ENCODE measurements at regions not wholly inside any gene's neighbourhood (a gene's known extent, or its start where the extent isn't known, plus 50 kb on each side); places are given as distances from the start of the nearest gene placed in this dataset.
"Not testable (repeated sequence)": the region's sequence is repeated elsewhere in the genome, so short reads cannot be mapped to it uniquely, and the experiment has no call there.

- FAIRE-seq, result peak; percentile 26
- no peak for DNase-seq (ENCODE audit: insufficient read length, low spot score)
Measured at GRCh38 chr5:17951392-17952169, 317.3 kb downstream of the TAF11L14 start.

GRCh38 chr5:17952231-17952630, 318.0 kb downstream of the TAF11L14 start:
- DNase-seq (ENCODE audit: insufficient read length, low spot score), result no peak
- FAIRE-seq, result no peak

DNA sequence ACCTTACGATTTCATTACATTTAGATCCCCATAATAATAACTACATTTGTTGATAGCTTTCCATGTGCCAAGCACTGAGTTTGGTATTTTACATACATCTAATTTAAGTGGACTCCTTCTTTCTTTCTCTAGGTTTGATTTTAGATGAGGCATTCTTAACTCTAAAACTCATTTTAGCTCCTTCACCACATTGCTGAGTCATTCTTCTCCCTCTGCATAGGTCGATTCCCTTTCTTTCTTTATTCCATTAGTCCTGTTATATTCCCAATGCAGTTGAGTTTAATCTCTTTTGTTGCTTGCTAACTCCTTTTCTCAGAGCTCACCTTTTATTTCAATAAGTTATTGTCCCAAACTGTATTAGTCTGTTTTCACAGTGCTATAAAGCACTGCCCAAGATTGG, 329.8 kb downstream of the TAF11L14 start:
- FAIRE-seq (no peak), DNase-seq (ENCODE audit: insufficient read length, low spot score) (no peak)

DNA sequence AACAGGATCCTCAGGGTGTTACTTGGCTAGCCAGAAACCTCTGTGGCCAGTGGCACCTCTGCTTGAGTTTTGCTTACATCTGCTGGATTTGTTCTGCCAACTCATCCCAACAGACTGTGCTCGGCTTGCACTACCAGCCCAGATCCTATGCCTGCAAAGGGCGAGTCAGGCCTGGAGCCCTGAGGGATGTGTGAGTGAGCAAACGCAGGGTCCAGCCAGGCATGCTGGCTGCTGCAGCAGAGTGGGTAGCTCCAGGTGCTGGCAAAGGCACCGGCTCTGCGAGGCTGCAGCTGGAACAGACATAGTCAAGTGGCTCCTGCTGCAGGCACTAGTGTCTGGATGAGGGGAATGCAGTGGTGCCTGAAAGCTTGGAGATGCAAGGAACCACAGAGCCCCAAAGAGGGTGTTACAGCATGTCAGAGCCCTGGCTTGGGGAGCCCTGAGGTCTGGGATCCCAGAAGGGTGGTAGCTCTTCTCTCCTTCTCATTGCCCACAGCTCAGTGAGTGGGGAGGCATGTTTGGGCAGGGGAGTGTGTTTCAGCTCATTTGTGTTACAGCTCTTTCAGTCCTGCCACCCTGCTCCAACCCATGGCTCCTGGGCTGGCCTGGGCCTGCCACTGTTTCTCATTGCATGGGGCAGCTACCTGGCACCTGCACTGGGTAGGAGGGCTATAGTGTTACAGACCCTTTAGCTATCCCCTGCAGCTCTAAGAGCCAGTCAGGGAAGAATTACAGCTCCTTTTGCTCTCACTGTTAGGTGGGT, 332.6 kb downstream of the TAF11L14 start:
- FAIRE-seq (no peak), DNase-seq (ENCODE audit: insufficient read length, low spot score) (no peak)

DNA sequence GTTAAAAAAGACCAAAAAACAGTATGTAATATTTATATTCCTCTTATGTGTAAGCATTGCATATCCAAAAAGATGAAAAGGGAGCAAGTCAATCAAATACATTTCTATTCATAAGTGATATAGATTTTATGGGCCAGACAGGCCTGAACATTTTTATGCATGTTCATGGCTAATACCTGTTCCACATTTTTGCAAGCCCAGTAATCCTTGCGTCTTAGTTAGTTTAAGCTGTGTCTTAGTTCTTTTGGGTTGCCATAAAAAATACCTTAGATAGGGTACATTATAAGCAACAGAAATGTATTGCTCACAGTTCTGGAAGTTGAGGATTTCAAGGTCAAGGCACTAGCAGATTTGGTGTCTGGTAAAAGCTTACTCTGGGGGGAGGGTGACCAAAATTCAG, 342.1 kb downstream of the TAF11L14 start:
- DNase-seq (ENCODE audit: insufficient read length, low spot score) (no peak), FAIRE-seq (no peak)

GRCh38 chr5:17978954-17979353, 344.7 kb downstream of the TAF11L14 start:
- DNase-seq (ENCODE audit: insufficient read length, low spot score) (no peak), FAIRE-seq (no peak)

GRCh38 chr5:17982626-17983025, 348.4 kb downstream of the TAF11L14 start:
- DNase-seq (ENCODE audit: insufficient read length, low spot score); FAIRE-seq: not testable (repeated sequence)

GRCh38 chr5:17989036-17989435, 354.8 kb downstream of the TAF11L14 start:
- FAIRE-seq, result no peak
- DNase-seq (ENCODE audit: insufficient read length, low spot score), result no peak

DNA sequence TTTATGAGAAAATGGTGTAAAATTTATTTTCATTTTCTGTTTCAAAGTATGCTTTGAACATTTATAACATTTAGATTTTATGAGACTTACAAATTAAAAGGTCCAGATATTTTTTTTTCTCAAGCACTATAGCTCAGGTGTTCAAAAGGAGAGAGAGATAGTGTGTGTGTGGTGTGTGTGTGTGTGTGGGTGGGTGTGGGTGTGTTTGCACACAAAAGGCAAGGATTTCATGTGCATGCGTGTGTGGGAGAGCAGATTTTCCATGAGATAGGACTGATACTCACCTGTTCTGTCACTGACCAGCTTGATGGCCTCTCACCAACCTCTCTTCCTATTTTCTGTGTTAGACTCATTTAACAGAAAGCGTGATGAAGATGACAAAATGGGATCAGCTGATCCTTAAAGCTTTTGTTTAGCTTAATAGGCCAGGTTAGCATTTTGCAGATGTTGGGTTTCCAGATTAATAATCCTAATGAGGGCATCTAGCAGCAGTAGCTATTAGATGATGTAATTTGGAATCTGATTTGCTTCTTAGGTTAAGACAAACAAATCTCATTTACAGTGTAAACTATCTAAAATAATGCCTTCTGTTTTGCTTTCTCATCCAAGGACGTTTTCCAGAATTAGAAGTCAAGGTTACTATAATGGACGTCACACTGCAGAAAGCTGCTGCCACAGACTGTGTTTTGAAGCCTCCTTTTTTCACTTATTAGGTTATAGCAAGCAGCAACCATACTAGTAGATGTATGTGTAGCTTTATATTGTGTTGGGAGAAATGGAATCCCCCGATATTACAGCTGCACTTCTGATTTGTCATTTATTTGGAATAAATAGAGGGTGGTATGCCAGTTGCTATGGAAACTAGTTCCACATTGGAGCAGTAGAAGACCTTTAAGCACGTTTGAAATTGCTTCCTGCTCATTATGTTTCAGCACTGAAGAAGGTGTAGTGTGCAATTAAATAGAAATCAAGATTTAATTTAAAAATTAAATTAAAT, 355.6 kb downstream of the TAF11L14 start:
- peak; percentile 20 for FAIRE-seq

DNA sequence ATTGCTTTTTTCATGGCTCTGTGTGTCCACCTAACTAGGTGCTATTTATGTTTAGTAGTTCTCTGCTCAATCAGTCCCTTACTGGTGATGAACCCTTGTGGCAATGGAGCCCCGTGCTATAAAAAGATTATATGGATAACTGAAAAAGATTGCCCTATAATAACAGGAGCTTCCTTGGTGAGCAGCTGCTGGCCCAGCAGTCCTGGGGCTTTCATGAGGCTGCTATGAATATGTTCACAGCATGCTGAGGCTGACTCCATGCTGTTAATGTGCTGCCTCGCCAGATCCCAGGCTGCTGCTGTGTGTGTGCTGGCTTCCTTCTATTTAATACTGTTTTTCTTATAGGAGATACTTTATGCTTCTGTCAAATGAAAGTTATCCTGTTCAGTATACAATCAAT, 357.5 kb downstream of the TAF11L14 start:
- no peak for DNase-seq (ENCODE audit: insufficient read length, low spot score)
- FAIRE-seq, result no peak

More for the DNA sequence above, 355.6 kb downstream of the TAF11L14 start:
- DNase-seq (ENCODE audit: insufficient read length, low spot score), result no peak

DNA sequence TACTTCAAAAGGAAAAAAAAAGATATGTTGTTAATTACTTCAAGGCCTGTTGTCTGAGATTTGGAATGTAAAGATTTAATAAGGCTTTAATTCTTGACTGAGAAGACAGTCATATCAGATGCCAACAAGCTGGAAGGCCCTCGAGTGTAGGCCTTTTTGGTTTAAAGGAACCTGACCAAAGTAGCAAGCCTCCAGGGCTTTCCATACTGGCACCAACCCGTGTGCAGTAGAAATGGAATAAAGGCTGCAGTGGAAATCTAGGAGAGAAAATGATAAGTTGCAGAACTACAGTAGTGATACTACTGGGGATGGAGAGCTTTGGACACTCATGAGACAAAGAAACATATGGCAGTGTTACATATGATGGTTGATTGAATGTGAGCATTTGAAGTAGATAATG, 358.0 kb downstream of the TAF11L14 start:
- FAIRE-seq, result peak; percentile 4
- no peak for DNase-seq (ENCODE audit: insufficient read length, low spot score)

- DNase-seq (ENCODE audit: insufficient read length, low spot score) (no peak), FAIRE-seq (no peak)
Measured at GRCh38 chr5:17995997-17996396, 361.7 kb downstream of the TAF11L14 start.

- no peak for DNase-seq (ENCODE audit: insufficient read length, low spot score)
- no peak for FAIRE-seq
Measured at GRCh38 chr5:17999858-18000257, 365.6 kb downstream of the TAF11L14 start.

DNA sequence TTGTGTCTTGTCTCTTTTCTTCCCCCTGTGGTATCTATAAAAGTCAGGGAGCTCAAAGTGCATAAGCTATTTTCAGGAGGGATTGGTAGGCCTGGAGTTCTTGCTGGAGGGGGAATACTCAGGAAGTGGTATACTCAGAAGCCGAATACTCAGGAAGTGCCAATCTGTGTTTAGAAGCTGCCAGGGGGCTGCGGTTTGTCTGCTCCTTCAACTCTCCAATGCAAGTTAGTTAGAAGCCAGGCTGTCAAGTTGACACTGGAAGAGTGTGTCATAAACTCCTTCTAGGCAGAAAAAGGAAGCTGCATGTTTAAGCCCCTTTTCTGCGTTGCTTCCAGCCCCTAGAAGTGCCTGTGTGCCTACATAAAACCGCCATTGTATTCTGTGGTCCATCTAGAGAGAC, 366.5 kb downstream of the TAF11L14 start:
- DNase-seq (ENCODE audit: insufficient read length, low spot score), result no peak

DNA sequence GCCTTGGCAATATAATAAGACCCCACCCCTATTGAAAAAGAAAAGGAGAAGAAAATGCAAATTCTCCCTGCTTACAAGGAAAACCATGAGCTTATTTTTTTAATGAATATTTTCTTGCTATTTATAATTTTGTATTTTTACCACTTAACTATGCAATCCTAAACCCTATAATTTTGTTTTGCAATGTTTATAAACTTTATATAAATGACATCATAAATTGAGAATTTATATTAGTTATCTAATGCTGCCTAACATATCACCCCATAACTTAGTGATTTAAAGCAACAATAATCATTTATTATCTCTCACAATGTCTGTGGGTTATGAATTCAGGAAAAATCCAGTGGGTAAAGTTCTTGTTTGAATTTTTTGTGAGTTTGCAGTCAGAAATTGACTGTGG, 369.1 kb downstream of the TAF11L14 start:
- FAIRE-seq (no peak), DNase-seq (ENCODE audit: insufficient read length, low spot score) (no peak)

More for the DNA sequence above, 366.5 kb downstream of the TAF11L14 start:
- FAIRE-seq, result no peak

- FAIRE-seq, result no peak
- DNase-seq (ENCODE audit: insufficient read length, low spot score), result no peak
Measured at GRCh38 chr5:18003784-18004183, 369.5 kb downstream of the TAF11L14 start.

GRCh38 chr5:18006235-18006634, 372.0 kb downstream of the TAF11L14 start:
- not testable (repeated sequence) for DNase-seq (ENCODE audit: insufficient read length, low spot score)
- peak; percentile 31 for FAIRE-seq

DNA sequence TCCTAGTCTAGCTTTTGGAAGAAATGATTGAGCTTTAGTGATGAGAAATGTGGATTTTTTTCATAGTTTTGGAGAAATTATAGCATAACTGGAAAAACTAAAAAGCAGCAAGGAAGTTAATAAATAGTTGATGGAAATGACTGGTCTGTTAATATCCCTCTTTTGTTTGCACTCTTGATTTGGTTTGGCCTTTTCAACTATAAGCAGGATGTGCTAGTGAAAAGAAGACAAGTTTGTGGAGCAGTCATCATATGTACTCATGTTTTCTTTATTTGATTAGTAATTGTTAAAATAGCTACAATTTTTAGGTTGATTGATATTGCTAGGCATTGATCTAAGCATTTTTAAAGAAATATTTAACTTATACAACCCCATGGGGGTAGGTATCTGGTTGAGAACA, 374.7 kb downstream of the TAF11L14 start:
- FAIRE-seq (no peak), DNase-seq (ENCODE audit: insufficient read length, low spot score) (no peak)

DNA sequence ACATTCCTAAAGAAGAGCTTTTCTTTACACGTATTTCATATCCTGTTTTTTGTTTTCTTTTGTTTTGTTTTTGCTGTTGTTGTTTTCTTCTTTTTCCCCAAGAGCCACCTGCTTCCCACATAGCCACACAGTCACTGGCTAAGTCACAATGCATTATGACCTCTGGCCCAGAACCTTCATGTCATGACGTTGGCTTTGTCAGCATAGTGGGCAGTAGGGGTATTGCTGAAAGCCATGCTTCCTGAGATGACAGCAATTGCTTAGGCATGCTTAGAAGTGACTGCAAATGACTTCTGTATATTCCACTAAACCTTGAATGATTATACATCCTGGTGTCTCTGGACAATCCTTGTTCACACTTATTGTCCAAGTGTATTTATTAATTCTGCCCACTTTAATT, 375.8 kb downstream of the TAF11L14 start:
- DNase-seq (ENCODE audit: insufficient read length, low spot score), result no peak
- FAIRE-seq, result peak; percentile 36

DNA sequence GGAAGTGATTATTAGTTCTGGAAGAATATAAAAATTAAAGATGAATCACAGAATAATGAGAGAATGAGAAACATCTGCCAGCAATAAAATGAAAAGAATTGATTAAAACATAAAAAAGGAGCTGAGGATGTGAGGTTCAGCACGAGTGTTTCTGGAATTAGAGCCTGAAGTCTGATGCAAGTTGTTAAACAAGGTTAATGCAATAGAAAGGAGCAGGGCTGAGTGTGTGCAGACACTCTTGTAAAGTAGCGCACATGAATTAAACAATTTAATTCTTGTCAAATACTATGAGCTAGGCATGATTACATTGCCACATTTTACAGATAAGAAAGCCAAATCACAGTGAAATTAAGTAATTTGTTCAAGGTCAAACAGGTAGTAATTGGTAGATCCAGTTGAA, 384.2 kb downstream of the TAF11L14 start:
- FAIRE-seq (no peak), DNase-seq (ENCODE audit: insufficient read length, low spot score) (no peak)

DNA sequence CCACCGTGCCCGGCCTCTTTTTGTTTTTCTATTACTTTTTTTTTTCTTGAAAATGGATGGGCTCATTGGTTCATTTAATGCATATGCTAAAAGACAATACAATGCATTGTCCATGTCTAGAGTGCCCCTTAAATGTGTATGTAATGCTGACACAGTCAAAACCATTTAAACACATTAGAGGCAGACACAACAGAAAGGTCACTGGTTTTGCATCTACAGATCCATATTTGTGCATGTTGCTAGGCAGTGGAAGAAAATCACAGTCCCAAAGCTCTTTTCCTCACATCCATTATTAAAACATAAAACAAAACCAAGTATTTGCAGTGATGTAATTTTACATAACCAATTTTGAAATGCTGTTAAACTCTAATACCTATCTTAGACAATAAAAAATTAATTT, 389.0 kb downstream of the TAF11L14 start:
- DNase-seq (ENCODE audit: insufficient read length, low spot score) (no peak), FAIRE-seq (no peak)

Data from HTR-8/SVneo (cell line).